Motor neuron (in vitro differentiated cells): ENCODE measurements at regions not wholly inside any gene's neighbourhood (a gene's known extent, or its start where the extent isn't known, plus 50 kb on each side); places are given as distances from the start of the nearest gene placed in this dataset.

Experiments
- ATAC-seq, 8 experiments: fragments of 200-7000 bp; cut with Tn5 transposase; replicated peaks in 6 of 8; 2 replicates each; pipeline ENCODE4 v1.8.0; 2021; ENCODE audit warnings: mild to moderate bottlenecking in 8 of 8, moderate library complexity in 8 of 8
- H3K27ac ChIP-seq, 2 donors: fragments of 250-450 bp; sonication (Bioruptor Pico); 2 replicates each; pipeline ENCODE4 v1.9.0; 2021; ENCODE audit warnings: antibody characterized with exemption in 2 of 2, mild to moderate bottlenecking in 2 of 2, moderate library complexity in 1 of 2
- H3K4me1 ChIP-seq, 2 donors: fragments of 250-450 bp; sonication (Bioruptor Pico); replicated peaks in 1 of 2; 2 replicates each; pipeline ENCODE4 v1.6.1; 2021; ENCODE audit warnings: antibody characterized with exemption in 2 of 2, mild to moderate bottlenecking in 2 of 2, moderate library complexity in 1 of 2
- H3K4me3 ChIP-seq, 5 donors: fragments of 250-450 bp; sonication (Bioruptor Pico); 2 replicates each; pipeline ENCODE4 v1.9.0; 2021; ENCODE audit warnings: antibody characterized with exemption in 5 of 5, mild to moderate bottlenecking in 5 of 5, moderate library complexity in 4 of 5
- WGBS, 10 experiments: fragments of 450-650 bp; shearing (Covaris generic); methylation state at CpG; one replicate each; pipeline ENCODE4 v1.0.0; 2022; 5-methylcytosine and 5-hydroxymethylcytosine counted together
- in situ Hi-C, 9 experiments: fragments of 400-800 bp; cut with MboI; loops; one replicate each; pipeline ENCODE4 v1.15.0; 2021; ENCODE audit warnings: low sequenced_read_pairs in 9 of 9, low pct_unique_long_range_greater_than_20kb in 2 of 9; ENCODE audit not compliant: unreplicated experiment in 9 of 9

- peaks cover 0 to 3% of the 10 kb centered on the region in 2 donors for H3K4me1 ChIP-seq
- no peak overlapping the region for H3K27ac ChIP-seq
- 20 to 90% (median 78%) methylated on average over 1 to 11 of the region's 12 CpGs; no CpG with 5 or more reads in 1 of the 10 experiments for WGBS, 10 experiments
- in situ Hi-C loops, result no loop called here
- no peak overlapping the region for H3K4me3 ChIP-seq
- ATAC-seq, result peak in 3 of 8 experiments; percentile 56 to 86 (median 58)
These were observed 391.8 kb downstream of the SAMD5 start for GRCh38 chr6:147900247-147900830.

GRCh38 chr6:147903321-147903720 lies 394.8 kb downstream of the SAMD5 start:
- Histone ChIP-seq H3K4me1 (peaks cover 0 to 6% of the 10 kb centered on the region in 2 donors), H3K4me3 (no peak overlapping the region), H3K27ac (no peak overlapping the region)
- 0 to 100% (median 90%) methylated on average over 1 to 2 of the region's 4 CpGs; no CpG with 5 or more reads in 4 of the 10 experiments for WGBS, 10 experiments
- no peak for ATAC-seq
- in situ Hi-C loops, result no loop called here

- in situ Hi-C loops, result no loop called here
- 51 to 100% (median 96%) methylated on average over 1 to 2 of the region's 2 CpGs; no CpG with 5 or more reads in 5 of the 10 experiments for WGBS, 10 experiments
These were observed 395.4 kb downstream of the SAMD5 start for GRCh38 chr6:147903931-147904330.

GRCh38 chr6:147904416-147904815 lies 395.9 kb downstream of the SAMD5 start:
- no peak overlapping the region for H3K4me3 ChIP-seq
- in situ Hi-C loops, result no loop called here
- no peak overlapping the region for H3K27ac ChIP-seq
- H3K4me1 ChIP-seq, result peaks cover 0 to 6% of the 10 kb centered on the region in 2 donors
- no peak for ATAC-seq
- WGBS, 10 experiments, result 0 to 100% (median 94%) methylated on average over 1 to 4 of the region's 4 CpGs; no CpG with 5 or more reads in 1 of the 10 experiments

More at GRCh38 chr6:147903931-147904330, 395.4 kb downstream of the SAMD5 start:
- H3K4me3 ChIP-seq, result no peak overlapping the region
- ATAC-seq, result no peak
- H3K27ac ChIP-seq, result no peak overlapping the region
- H3K4me1 ChIP-seq, result peaks cover 0 to 6% of the 10 kb centered on the region in 2 donors

GRCh38 chr6:147905711-147906110 lies 397.2 kb downstream of the SAMD5 start:
- peaks cover 0 to 6% of the 10 kb centered on the region in 2 donors for H3K4me1 ChIP-seq
- no peak for ATAC-seq
- no peak overlapping the region for H3K4me3 ChIP-seq
- H3K27ac ChIP-seq, result no peak overlapping the region
- in situ Hi-C loops, result no loop called here
- 30 to 100% (median 83%) methylated on average over 1 to 3 of the region's 3 CpGs; no CpG with 5 or more reads in 1 of the 10 experiments for WGBS, 10 experiments

- Histone ChIP-seq H3K27ac (no peak overlapping the region), H3K4me1 (peaks cover 0 to 6% of the 10 kb centered on the region in 2 donors), H3K4me3 (no peak overlapping the region)
- in situ Hi-C loops, result no loop called here
- WGBS, 10 experiments, result 33 to 100% (median 80%) methylated on average over 1 to 3 of the region's 3 CpGs
- no peak for ATAC-seq
These were observed 397.9 kb downstream of the SAMD5 start for GRCh38 chr6:147906361-147906760.

GRCh38 chr6:147909640-147910039 lies 401.1 kb downstream of the SAMD5 start:
- H3K4me3 ChIP-seq, result no peak overlapping the region
- H3K27ac ChIP-seq, result no peak overlapping the region
- ATAC-seq, result no peak
- WGBS, 10 experiments, result 45 to 89% (median 69%) methylated on average over 2 to 7 of the region's 7 CpGs; no CpG with 5 or more reads in 2 of the 10 experiments
- H3K4me1 ChIP-seq, result peaks cover 0 to 6% of the 10 kb centered on the region in 2 donors
- in situ Hi-C loops, result no loop called here

GRCh38 chr6:147910281-147910680 lies 401.8 kb downstream of the SAMD5 start:
- WGBS, 10 experiments, result 0 to 100% (median 88%) methylated on average over 1 to 6 of the region's 9 CpGs; no CpG with 5 or more reads in 1 of the 10 experiments
- no peak for ATAC-seq
- Histone ChIP-seq H3K4me1 (peaks cover 0 to 6% of the 10 kb centered on the region in 2 donors), H3K4me3 (no peak overlapping the region), H3K27ac (no peak overlapping the region)
- in situ Hi-C loops, result no loop called here

GRCh38 chr6:147911057-147911456 lies 402.6 kb downstream of the SAMD5 start:
- H3K4me1 ChIP-seq, result peaks cover 0 to 5% of the 10 kb centered on the region in 2 donors
- H3K27ac ChIP-seq, result no peak overlapping the region
- ATAC-seq, result no peak
- in situ Hi-C loops, result no loop called here
- H3K4me3 ChIP-seq, result no peak overlapping the region
- 30 to 100% (median 93%) methylated on average over 1 to 3 of the region's 3 CpGs; no CpG with 5 or more reads in 1 of the 10 experiments for WGBS, 10 experiments

GRCh38 chr6:147911686-147912085 lies 403.2 kb downstream of the SAMD5 start:
- ATAC-seq, result no peak
- Histone ChIP-seq H3K4me3 (no peak overlapping the region), H3K4me1 (no peaks in the 10 kb centered on the region), H3K27ac (no peak overlapping the region)
- 21 to 100% (median 79%) methylated on average over 1 to 2 of the region's 2 CpGs; no CpG with 5 or more reads in 4 of the 10 experiments for WGBS, 10 experiments
- in situ Hi-C loops, result no loop called here

GRCh38 chr6:147922799-147923198 lies 414.3 kb downstream of the SAMD5 start:
- in situ Hi-C loops, result no loop called here
- Histone ChIP-seq H3K27ac (no peak overlapping the region), H3K4me1 (peaks cover 0 to 2% of the 10 kb centered on the region in 2 donors), H3K4me3 (no peak overlapping the region)
- WGBS, 10 experiments, result 10 to 100% (median 31%) methylated on average over 1 to 7 of the region's 7 CpGs
- ATAC-seq, result no peak

GRCh38 chr6:147924598-147924997 lies 416.1 kb downstream of the SAMD5 start:
- in situ Hi-C loops, result no loop called here
- ATAC-seq, result no peak
- H3K4me3 ChIP-seq, result no peak overlapping the region
- no peak overlapping the region for H3K27ac ChIP-seq
- WGBS, 10 experiments, result 11 to 100% (median 87%) methylated on average over 1 of the region's 1 CpG
- peaks cover 0 to 2% of the 10 kb centered on the region in 2 donors for H3K4me1 ChIP-seq

- Histone ChIP-seq H3K27ac (no peak overlapping the region), H3K4me3 (no peak overlapping the region), H3K4me1 (peaks cover 0 to 2% of the 10 kb centered on the region in 2 donors)
- no peak for ATAC-seq
- WGBS, 10 experiments, result 33 to 100% (median 60%) methylated on average over 1 of the region's 1 CpG; no CpG with 5 or more reads in 2 of the 10 experiments
- in situ Hi-C loops, result no loop called here
These were observed 416.8 kb upstream of the SASH1 start for GRCh38 chr6:147925826-147926225.

- H3K4me3 ChIP-seq, result no peak overlapping the region
- H3K4me1 ChIP-seq, result no peaks in the 10 kb centered on the region
- 13 to 100% (median 80%) methylated on average over 1 to 4 of the region's 4 CpGs; no CpG with 5 or more reads in 4 of the 10 experiments for WGBS, 10 experiments
- ATAC-seq, result peak in 3 of 8 experiments; percentile 53 to 98 (median 93)
- in situ Hi-C loops, result no loop called here
- H3K27ac ChIP-seq, result no peak overlapping the region
These were observed 411.9 kb upstream of the SASH1 start for GRCh38 chr6:147930745-147931144.
